ENCODE measurements at regions not wholly inside any gene's neighbourhood (a gene's known extent, or its start where the extent isn't known, plus 50 kb on each side); places are given as distances from the start of the nearest gene placed in this dataset.

DNA sequence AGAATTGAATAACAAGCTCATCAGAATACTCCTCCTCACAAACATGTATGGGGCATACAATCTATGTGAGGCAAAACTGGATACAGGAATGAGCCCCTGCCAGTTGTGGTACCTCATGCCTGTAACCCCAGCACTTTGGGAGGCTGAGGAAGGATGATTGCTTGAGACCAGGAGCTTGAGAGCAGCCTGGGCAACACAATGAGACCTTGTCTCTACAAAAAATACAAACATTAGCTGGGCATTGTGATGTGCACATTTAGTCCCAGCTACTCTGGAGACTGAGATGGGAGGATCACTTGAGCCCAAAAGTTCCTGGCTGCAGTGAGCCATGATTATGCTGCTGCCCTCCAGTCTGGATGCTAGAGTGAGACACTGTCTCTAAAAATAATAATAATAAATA lies 611.0 kb downstream of the NLGN4X start:
- no peak for TF ChIP-seq SIN3A (IDR thresholded peaks at IDR 0.05; ENCODE audit: borderline replicate concordance, insufficient read depth, low read length)
- TF ChIP-seq, protein P1, sequence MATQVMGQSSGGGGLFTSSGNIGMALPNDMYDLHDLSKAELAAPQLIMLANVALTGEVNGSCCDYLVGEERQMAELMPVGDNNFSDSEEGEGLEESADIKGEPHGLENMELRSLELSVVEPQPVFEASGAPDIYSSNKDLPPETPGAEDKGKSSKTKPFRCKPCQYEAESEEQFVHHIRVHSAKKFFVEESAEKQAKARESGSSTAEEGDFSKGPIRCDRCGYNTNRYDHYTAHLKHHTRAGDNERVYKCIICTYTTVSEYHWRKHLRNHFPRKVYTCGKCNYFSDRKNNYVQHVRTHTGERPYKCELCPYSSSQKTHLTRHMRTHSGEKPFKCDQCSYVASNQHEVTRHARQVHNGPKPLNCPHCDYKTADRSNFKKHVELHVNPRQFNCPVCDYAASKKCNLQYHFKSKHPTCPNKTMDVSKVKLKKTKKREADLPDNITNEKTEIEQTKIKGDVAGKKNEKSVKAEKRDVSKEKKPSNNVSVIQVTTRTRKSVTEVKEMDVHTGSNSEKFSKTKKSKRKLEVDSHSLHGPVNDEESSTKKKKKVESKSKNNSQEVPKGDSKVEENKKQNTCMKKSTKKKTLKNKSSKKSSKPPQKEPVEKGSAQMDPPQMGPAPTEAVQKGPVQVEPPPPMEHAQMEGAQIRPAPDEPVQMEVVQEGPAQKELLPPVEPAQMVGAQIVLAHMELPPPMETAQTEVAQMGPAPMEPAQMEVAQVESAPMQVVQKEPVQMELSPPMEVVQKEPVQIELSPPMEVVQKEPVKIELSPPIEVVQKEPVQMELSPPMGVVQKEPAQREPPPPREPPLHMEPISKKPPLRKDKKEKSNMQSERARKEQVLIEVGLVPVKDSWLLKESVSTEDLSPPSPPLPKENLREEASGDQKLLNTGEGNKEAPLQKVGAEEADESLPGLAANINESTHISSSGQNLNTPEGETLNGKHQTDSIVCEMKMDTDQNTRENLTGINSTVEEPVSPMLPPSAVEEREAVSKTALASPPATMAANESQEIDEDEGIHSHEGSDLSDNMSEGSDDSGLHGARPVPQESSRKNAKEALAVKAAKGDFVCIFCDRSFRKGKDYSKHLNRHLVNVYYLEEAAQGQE (IDR thresholded peaks at IDR 0.05; ENCODE audit: insufficient read depth in 1 of 2, low read depth in 2 of 2, low read length in 2 of 2), result no peak
- TF ChIP-seq TAF1 (IDR thresholded peaks at IDR 0.05; ENCODE audit: borderline replicate concordance, insufficient read depth, low read length), result no peak

Data from PFSK-1 (cell line).